NCI-H748 (cell line): ENCODE measurements at regions not wholly inside any gene's neighbourhood (a gene's known extent, or its start where the extent isn't known, plus 50 kb on each side); places are given as distances from the start of the nearest gene placed in this dataset.
"Not testable (repeated sequence)": the region's sequence is repeated elsewhere in the genome, so short reads cannot be mapped to it uniquely, and the experiment has no call there.

Experiments
- DNase-seq: peaks from one replicate; lab custom pipeline; 2025; ENCODE audit not compliant: unreplicated experiment; lab: John Stamatoyannopoulos, UW

DNA sequence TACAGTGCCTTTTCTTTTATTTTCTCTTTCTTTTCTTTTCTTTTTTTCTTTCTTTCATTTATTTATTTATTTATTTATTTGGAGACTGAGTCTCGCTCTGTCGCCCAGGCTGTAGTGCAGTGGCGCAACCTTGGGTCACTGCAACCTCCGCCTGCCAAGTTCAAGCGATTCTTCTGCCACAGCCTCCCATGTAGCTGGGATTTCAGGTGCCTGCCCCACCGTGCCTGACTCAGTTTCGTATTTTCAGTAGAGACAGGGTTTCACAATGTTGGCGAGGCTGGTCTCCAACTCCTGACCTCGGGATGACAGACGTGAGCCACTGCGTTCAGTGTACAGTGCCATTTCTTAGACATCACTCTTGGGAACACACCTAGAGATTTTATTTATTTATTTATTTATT lies 110.0 kb upstream of the ANKRD30BL start:
- not testable (repeated sequence) for DNase-seq

DNA sequence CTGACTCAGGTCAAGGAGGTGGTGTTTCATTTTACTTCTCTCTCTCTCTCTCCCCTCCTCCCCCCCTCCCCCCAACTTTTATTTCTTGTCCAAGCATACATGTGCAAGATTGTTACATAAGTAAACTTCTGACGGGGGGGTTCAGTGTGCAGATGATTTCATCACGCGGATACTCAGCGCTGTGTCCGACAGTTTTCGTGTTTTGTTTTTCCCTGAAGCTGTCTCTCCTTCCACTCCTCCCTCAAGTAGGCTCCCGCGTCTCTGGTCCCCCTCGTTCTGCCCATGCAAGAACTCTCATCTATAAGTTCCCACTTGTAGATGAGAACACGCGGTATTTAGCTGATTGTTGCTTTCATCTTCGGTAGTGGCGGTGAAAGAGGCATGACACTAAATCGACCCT lies 111.0 kb upstream of the ANKRD30BL start:
- no peak for DNase-seq

DNA sequence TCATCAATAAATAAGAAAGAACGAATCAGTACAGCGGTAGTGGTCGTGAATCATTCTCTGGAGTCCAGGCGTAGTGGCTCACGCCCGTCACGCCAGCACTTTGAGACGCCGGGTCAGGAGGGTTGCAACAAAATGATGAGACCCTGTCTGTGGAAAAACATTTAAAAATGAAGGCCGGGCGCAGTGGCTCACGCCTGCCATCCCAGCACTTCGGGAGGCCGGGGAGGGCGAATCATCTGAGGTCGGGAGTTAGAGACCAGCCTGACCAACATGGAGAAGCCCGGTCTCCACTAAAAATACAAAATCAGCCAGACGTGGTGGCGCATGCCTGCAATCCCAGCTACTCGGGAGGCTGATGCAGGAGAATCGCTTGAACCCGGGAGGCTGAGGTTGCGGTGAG lies 111.8 kb upstream of the ANKRD30BL start:
- DNase-seq, result not testable (repeated sequence)

DNA sequence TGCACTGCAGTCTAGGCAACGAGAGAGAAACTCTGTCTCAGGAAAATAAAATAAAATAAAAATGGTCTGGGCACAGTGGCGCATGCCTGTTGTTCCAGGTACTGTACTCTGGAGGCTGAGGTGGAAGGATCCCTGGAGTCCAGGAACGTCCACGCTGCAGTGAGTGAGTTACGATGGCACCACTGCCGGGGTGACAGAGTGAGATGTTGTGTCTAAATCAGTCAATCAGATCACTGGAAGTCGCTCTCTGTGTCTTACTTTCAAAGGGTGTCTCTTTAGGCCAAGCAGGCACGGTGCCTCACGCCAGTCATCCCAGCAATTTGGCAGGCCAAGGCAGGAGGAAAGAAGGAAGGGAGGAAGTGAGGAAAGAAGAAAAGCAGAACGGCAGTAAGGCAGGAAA lies 112.2 kb upstream of the ANKRD30BL start:
- DNase-seq, result no peak

DNA sequence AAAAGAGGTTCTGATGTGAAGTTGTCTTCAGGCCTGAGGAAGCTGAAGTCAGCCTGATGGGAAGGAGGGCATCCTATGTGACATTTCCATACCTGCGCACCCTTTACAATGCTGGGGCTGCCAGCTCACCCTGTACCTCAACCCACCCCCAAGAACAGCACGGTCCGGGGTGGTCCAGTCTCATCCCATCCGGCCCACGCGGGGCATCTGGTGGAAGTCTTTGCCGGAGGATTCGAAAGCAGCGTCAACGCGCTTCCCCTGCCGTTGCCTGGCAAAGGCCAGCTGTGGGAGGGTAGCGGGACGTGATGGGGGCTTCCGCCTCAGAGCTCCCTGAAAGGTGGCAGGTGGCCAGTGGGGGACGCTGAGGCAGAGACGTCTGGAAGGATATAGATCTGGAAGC lies 113.6 kb upstream of the ANKRD30BL start:
- no peak for DNase-seq

DNA sequence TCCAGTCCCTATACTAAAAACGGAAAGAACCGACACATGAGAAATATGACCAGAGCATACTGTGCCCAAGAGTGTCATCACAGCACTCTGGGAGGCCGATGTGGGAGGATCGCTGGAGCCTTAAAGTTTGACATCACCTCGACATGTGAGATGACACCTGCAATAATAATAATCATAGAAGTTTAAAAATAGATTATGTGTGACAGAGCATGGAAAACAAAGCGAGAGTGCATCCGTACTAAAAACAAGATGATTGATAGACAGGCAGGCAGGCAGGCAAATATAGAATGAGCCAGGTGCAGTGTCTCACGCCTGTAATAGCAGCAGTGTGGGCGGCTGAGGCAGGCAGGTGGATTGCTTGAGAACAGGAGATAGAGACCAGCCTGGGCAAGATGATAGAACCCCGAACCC lies 114.8 kb upstream of the ANKRD30BL start:
- DNase-seq, result no peak

DNA sequence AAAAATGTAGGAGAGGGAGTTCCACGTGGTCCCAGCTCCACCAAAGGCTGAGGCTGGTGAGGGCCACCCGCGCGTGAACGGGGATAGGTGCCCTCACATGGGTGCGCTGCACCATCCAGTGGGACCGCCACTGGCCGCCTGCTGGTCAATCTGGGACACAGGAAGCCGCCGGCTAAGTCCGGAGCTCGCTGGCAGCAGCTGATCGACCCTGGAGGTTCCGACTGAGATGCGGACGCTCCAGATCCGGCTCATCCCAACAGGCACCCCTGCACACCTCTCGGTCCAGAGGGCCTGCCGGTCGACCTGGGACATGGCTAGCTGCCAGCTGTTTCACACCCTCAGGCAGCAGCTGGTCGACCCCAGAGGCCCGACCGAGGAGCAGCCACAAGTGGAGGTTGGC lies 116.5 kb upstream of the ANKRD30BL start:
- DNase-seq, result no peak

DNA sequence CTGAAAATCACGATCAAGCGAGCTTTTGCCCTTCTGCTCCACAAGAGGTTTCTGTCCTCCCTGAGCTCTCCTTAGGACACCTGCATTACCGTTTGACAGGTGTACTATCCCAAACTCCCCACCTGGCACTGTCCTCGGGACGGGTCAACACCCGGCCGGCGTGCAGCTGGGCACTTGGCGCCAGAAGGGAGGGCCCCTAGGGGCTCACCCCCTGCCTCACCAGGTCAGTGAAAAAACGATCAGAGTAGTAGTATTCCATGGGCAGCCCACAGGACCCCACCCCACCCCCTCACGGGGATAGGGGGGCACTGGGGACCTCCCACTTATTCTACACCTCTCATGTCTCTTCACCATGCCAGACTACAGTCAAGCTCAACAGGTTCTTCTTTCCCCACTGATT lies 117.6 kb upstream of the ANKRD30BL start:
- DNase-seq, result no peak

DNA sequence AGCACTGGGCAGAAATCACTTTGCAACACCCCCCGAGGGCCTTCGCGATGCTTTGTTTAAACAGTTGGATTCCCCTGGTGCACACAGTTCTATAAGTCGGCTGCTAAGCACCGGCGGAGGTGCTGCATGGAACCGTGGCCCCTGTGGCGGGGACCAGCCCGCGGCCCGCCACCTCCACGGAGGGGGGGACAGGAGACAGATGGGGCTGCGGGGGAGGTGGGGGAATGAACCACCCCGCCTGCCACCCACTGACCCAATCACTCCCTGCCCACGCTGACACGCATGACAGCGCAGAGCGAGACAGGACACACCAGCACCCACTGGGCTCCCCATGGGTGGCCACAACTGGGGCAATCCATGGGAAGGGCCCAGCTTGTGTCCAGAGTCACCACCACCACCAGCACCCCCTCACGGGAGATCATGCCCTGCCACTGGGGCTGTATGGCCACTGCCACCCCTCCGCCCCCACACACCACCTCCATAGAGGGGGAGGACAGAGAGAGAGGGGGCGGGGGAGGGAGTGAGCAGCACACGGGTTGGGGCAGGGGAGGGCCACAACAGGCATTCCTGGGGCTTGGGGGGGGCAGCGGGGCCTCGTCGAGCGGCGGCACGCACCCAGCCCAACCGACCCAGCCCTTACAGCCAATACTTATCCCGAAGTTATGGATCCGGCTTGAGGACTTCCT lies 118.3 kb upstream of the ANKRD30BL start:
- DNase-seq, result no peak

DNA sequence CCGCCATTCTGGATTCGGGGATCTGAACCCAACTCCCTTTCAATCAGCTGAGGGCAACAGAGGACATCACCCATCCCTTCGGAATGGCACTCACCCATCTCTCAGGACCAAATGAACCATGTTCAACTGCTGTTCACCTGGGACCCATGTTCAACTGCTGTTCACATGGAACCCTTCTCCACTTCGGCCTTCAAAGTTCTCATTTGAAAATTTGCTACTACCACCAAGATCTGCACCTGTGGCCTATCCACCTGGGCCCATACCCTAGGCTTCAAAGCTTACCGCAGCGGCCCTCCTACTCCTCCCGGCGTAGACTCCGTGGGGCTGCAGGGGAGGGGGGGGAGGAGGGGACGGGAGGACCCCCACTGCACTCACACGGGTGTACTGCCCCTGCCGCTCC lies 119.2 kb upstream of the ANKRD30BL start:
- DNase-seq, result no peak

DNA sequence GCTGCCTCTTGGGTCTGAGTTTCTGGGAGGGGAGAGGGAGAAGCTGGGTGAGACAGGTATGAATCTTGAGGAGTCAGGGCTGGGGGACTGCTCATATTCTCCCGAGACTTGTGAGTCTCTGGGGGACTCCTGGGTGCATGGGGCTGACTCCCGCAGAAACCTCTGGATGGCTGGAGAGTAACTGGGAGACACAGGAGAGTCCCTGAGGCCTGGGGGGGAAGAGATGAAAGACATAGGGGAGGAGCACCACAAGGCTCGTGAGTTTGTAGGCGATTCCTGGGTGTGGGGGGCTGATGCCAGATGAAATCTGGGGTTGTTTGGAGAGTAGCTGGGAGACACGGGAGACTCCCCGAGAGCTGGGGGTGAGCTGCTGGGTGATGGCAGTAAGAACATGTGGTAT lies 120.4 kb upstream of the ANKRD30BL start:
- DNase-seq, result not testable (repeated sequence)

DNA sequence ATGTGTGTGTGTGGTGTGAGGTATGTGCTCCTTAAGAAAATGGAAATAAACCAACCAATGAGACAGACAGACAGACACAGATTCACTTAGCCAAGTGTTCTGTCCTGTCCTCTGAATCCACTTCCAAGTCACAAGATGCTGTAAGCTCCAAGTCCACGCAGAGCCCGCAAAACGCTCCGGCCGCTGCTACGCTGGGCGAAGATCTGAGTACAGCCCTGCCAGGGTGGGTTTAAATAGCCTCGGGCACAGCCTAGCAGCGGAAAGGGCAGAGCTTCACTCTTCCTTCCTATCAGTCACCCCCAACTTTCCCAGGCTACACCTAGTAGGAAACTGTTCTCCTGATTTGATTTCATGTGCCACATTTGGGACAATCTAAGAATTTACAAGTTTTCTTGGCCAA lies 121.2 kb upstream of the ANKRD30BL start:
- no peak for DNase-seq

DNA sequence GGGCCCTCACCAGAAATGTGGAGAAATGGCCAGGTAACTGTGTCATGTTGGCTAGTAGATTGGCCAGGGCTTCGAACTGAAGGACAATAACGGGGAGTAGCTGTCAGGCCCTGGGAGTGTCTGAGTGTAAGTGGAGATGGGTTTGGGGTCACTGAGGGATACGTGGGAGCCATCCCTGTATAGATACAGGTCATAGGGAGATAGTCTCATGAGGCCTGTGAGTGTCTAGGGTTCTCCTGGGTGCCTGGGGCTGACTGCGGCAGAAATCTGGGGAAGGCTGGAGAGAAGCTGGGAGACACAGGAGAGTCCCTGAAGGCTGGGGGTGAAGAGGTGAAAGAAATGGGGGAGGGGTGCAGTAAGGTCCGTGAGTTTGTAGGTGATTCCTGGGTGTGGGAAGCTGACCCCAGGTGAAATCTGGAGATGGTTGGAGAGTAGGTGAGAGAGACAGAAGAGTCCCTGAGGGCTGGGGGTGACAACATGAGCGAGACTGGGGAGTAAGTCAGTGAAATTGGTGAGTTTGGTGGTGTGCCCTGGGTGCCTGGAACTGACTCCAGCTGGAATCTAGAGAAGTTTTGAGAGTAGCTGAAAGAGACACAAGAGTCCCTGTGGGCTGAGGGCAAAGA lies 124.6 kb upstream of the ANKRD30BL start:
- not testable (repeated sequence) for DNase-seq

DNA sequence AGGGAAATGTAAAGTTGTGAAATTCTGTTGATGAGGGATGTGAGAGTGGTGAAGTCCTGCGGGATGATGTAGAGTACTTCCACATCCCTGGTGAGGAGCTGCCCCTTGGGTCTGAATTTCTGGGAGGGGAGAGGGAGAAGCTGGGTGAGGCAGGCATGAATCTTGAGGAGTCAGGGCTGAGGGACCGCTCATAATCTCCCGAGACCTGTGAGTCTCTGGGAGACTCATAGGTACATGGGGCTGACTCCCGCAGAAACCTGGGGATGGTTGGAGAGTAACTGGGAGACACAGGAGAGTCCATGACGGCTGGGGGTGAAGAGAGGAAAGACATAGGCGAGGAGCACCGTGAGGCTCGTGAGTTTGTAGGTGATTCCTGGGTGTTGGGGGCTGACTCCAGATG lies 126.2 kb upstream of the ANKRD30BL start:
- not testable (repeated sequence) for DNase-seq

DNA sequence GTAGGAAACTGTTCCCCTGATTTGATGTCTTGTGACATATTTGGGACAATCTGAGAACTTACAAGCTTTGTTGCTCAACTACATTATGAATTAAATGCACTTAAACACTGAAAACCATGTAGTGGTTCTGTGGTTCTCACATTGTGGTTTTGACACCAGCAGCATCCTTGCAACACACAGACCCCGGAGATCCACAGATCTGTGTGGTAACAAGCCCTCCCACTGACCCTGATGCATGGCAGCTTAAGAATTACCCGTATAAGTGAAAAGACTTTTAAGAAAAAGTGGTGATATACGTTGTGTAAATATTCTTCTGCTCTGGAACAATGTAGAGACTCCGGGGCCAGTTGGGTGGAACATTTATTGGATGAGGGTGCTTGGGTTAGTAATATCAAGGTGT lies 127.4 kb upstream of the ANKRD30BL start:
- DNase-seq, result not testable (repeated sequence)

DNA sequence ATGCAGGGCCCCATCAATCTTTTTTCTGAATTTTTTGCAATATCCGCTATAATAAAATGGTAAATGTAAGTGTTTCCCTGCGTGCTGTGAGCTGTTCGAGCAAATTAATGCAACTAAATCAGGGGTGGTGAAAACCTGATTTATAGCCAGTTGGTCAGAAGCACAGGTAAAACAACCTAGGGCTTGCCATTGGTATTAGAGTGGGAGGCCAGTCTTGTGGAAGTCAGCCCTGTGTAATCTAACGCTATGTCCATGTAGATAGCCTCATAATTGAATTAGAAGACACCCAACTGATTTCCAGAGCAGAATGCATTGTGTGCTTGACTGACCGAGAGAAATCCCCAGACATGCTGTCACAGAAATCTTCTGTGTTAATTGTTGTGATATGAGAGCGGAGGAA lies 126.8 kb upstream of the GPR39 start:
- not testable (repeated sequence) for DNase-seq

DNA sequence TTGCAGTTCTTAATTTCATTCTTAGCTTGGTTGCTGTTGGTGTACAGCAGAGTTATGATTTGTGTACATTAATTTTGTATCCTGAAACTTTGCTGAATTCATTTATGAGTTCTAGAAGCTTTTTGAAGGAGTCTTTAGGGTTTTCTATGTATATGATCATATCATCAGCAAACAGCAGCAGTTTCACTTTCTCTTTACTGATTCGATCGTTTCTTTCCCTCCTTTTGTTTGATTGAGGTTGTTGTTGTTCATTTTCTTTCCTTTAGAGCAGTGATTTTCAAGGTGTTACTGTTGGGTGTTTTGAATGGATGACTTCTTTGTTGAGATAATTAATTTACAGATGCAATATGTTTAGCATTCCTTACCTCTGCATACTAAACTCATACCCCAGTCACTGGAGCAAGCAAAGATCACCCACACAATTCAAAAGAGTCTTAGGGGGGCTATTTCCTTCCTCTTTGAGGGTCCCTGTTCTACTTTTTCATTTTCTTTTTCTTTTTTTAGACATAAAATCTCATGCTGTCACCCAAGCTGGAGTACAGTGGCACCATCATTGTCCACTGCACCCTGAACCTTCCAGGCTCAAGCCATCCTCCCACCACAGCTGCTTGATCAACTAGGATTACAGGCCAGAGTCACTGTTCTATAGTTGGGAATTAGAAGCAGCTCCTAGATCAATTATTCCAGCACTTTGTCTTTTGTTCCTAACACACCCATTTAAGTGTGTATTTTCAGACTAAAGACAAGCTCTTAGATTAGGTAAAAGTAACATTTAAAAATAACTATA lies 115.8 kb upstream of the GPR39 start:
- not testable (repeated sequence) for DNase-seq

DNA sequence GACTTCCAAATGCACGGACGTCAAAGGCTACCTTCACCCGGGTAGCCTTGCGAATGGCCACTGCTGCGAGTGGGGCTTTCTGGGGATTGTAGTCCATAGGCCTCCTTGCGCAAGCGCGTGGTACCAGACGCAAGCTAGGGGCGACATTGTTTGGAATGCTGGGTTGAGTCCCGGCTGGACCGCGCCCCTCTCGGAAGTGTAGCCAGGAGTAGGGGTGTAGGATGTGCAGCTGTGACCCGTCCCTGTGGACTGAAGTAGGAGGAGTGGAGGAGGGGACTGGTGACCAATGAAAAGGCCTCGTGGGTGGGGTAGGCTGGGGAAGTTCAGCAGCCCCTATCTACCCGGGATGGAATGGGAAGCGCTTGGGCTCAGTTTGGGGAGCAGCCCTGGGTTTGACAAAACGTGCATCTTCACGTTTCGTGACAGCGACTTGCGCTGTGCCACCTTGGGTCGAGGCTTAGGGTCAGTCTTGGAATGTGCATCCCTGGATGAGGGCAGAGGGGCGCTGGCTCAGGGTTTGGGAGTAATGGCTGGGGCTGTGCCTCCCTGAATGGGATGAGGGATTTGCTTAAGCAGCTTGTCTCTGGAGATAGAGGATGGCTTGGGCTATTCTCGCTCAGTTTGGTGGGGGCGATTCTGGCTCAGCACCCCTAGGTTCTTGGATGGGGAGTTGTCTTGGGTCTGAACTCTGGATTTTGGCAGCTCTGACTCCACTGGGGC lies 111.8 kb upstream of the GPR39 start:
- DNase-seq, result not testable (repeated sequence)

DNA sequence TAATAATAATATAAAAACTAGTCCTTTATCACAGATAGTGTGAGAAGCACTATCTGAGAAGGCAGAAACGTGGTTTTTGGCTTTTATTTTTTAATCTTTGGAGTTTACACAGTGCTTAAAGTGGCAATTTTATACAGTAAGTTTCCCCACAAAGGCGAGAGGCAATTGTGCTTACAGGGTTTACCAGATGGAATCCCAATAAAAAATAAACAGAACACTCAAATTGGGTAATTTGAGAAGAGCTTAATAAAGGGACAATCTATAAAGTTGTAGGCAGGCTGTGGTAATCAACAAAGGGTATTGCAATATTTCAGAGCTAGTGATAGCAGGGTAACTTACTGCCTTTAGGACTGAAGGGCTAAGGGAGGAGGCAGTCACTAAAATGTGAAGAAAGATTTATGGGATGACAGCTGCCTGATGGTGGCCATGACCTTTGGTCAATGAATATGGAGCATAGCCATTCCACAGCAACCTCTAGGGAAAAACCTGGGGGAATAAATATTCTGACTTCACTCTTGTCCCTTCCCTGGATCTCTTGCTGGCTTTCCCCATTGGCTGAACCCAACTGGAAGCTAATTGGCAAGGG lies 108.9 kb upstream of the GPR39 start:
- not testable (repeated sequence) for DNase-seq

DNA sequence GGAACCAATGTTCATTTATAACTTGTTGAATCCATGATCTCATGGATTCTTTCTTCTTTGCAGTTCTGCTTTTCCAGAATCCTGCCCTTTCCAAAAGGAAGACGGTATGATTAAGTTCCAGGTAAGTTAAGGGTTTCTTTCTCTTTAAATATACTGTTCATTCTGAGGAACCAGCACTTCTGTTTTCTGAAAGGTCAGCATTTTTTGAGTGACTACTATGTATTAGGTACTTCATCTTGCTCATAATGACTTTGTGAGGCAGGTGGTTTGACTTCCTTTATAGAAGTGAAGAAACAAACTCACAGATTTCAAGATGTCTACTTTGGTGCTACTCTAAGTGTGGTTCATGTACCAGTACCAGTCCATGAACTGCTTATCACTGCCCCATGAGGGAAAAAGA lies 107.4 kb upstream of the GPR39 start:
- not testable (repeated sequence) for DNase-seq

DNA sequence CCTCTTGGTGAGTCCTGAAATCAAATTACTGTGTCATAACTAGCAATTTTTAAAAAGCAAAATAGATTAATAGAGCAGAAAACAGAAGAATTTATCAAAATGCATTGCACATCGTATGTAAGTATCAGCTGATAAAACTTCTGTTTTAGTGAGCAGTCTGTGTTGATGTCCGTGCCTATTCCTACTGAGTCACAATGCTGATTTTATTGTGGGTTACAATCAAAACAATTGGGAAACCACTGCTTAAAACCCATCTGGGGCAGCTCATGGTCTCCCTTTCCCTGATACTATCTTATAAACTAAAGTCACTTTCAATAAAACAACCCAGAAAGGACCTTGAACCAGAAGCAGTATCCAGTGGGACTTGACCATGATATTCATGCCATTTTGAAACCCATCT lies 101.1 kb upstream of the GPR39 start:
- not testable (repeated sequence) for DNase-seq
